GM19328 (cell line): ENCODE measurements at regions not wholly inside any gene's neighbourhood (a gene's known extent, or its start where the extent isn't known, plus 50 kb on each side); places are given as distances from the start of the nearest gene placed in this dataset.

Experiments used
- ATAC-seq: cut with Tn5 transposase; IDR thresholded peaks from one replicate; pipeline ENCODE4 v1.9.1; 2021; ENCODE audit warnings: mild to moderate bottlenecking, moderate library complexity; ENCODE audit not compliant: unreplicated experiment

DNA sequence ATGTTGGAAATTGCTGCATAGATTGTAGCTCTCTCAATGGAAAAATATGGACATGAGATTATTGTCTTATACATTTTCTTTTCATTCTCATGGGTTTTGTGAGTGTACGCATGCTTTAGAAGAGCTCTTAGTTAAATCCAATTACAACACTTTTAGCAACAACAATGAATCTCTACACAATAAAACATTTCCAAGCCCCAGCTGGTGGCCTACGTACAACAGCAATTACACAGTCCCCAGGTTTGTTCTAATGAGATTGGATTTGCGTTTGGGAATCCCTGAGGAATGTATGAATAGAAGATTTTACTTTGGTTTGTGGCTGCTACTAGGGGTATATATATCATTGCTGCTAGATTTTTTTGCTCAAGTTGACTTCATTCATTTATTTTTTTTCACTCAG is 98.6 kb downstream of the FHDC1 start:
- no peak for ATAC-seq

DNA sequence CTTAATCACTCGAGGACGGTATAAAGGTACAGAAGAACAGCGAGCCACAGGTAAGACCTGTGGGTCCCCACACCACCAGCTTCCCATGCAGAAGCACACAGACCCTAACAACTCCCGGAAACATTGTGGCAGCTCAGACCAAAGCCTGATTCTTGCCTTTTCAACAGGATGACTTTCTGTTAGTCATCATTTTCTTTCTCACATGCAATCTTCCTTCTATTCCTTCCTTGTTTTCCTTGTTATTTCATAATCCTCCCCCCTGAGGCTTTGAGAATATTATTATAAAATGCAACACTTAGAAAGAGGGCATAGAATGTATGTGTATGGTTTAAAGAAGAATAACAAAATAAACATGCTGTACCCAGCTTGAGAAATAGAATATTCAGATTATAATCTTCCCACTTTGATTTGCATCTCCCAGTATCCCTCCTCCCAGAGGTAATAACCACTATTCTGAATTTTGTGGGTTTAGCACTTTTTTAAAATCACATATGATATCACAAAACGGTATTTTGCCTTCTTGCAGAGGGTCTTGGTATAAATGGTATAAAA is 100.9 kb downstream of the FHDC1 start:
- ATAC-seq = no peak

DNA sequence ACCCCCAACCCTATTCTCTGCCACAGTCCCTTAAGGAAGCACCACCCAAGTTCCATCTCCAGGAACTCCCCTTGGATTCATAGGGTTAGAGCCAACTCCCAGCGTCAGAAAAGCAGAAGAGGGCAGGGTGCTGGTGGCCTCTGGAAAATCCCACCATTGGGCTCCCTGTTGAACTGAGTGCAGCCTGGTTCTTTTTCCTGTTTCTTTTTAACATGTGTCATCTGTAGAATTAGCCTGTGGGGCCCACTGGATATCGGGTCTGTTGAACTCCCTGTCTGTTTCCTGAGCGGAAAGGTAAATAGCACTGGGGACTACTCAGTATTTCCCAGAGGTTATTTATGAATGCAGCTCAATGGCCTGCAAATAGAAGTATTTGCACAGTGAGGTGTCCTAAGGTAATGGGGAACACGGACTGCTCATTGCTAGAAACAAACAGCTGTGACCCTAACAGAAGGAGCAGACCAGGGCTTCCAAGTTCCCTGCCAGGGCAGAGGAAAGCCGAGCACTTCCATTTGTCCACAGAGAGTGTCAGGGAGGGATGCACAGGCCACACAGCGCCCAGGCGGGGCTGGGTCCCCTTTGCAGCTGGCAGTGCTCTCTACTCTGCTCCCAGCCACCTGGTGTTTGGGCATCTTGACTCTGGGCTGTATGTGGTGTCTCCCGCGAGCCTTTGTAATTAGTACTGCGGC is 102.6 kb downstream of the FHDC1 start:
- no peak for ATAC-seq

DNA sequence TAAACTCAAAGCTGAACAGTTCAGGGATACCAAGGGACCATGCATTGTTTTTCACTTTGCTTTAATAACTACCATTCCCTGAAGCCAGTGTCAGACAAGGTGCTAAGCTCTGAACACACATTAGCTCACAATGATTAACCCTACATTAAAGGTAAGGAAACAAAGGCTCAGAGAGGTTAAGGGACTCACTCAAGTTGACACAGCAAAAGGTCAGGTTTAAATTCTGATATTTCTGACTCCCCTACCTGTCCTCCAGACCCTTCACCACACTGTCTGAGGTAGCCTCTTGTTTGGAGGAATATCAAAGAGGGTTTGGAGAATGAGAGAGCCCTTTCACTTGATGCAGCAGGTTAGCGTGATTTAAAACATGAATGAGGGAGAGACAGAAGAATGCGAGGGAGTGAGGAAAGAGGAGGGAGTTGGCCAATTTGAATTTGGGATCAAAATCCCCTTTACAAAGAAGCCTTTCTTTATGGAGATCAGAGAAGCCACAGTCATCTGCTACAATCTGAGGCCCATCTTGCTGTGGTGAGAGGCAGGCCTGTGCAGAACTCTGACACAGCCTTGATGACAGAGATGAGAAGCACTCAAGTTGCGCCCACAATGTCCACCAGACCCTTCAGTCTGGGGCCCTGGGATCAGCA is 103.5 kb downstream of the FHDC1 start:
- no peak for ATAC-seq

DNA sequence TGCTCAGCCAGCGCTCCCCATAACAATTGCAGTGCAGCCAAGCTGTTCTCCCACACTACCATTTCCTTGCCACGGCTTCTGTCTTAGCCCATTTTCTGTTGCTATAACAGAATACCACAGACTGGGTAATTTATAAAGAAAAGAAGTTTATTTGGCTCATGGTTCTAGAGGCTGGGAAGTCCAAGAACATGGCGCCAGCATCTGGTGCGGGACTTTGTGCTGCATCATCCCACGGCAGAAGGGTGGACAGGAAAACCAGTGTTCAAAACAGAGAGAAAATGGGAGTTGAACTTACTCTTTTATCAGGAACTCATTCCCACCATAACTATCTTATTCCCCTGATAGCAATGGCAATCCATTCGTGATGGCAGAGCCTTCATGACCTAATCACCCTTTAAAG is 104.6 kb downstream of the FHDC1 start:
- no peak for ATAC-seq

DNA sequence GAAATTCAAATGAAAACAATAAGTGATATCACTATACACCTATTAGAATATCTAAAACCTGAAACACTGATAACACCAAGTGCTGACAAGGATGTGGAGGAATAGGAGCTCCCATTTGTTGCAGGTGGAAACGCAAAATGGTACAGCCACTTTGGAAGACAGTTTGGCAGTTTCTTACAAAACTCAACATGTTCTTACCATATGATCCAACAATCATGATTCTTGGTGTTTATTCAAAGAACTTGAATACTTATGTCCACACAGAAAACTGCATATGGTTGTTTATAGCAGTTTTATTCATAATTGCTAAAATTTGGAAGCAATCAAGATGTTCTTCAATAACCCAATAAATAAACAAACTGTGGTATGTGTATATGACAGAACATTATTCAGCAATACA is 107.9 kb downstream of the FHDC1 start:
- ATAC-seq = no peak

DNA sequence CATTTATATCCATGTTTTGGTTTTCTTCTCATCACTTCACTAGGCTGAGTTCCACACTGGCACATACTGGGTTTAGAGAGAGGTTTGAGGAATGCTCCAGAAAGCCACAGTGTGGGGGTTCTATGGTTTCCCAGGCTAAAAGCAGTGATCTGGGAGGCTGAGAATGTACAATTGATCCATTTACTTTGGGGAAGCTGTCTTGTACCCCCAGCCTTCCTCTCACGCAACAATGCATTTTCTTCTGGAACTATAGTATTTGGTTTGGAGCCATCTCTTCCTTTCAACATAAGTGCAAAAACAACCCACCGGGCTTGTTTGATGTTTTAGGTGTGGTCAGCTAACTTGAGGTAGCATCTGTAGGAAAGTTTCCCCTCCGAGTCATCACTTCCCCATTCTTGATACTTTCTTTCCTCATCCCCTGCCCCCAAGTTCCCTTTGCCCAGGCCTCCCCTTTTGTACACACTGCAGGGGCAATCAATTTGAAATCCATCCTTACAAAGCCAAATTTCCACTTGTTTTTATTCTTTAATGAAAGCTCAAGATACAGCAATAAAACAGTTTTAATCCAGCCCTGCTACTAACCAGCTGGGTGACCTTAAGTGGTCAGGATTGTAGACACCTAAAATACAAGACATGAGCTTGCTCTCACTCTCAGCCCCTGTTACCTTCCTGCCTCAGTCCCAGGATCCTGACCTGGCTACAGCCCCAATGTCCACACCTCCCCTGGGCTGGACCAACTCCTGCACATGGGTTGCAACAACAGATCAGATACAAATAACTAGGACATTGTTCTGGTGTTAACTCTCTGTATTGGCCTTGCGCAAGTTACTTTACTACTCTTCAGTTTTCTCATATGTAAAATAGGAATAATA is 109.2 kb downstream of the FHDC1 start:
- no peak for ATAC-seq

DNA sequence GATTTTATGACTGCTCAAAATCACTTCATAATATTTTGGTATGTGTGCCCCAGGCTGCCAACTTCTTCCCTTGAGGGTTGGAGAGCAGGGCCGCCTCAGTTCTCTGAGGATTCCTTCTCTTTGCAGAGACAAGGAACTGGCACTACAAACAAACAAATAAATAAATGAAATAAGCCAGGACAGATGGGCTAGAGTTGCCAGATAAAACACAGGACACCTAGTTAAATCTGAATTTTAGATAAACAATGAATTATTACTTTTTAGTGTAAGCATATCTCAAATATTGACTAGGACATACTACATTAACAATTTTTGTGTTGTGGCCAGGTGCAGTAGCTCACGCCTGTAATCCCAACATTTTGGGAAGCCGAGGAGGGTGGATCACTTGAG is 122.5 kb downstream of the FHDC1 start:
- ATAC-seq = no peak

DNA sequence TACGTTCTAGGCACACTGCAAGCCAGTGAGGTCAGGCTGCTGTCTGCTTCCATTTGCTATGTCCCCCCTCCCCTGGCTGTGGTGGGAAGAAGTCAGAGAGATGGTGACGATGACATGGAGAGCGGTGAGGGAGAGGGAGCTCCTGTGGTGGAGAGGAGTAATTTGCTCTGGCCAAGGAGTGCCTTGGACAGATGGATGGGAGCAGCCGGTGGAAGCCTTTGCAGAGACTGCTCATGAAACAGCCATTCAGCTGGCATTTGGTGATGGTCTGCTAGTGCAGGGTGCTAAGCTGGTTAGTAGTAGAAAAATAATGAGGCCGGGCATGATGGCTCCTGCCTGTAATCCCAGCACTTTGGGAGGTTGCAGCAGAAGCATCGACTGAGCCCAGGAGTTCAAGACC is 124.1 kb downstream of the FHDC1 start:
- ATAC-seq = no peak

DNA sequence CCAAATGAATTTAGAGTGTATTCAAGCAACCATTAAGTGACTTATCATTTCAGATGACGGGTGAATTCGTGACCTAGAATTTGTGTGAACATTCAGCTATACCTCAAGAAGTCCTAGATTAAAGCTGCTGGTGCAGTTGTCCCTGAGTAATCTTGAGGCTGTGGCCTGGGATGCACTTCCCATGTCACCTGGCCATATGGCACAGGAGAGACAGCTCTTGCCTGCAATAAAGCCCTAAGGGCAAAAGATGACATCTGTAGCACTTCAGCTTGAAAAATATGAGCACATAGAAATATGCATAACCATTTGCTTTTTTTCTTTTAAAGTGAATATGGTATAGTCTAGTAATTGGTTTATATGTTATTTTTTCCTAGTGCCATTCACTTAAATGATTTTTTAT is 125.8 kb downstream of the FHDC1 start:
- ATAC-seq = no peak

DNA sequence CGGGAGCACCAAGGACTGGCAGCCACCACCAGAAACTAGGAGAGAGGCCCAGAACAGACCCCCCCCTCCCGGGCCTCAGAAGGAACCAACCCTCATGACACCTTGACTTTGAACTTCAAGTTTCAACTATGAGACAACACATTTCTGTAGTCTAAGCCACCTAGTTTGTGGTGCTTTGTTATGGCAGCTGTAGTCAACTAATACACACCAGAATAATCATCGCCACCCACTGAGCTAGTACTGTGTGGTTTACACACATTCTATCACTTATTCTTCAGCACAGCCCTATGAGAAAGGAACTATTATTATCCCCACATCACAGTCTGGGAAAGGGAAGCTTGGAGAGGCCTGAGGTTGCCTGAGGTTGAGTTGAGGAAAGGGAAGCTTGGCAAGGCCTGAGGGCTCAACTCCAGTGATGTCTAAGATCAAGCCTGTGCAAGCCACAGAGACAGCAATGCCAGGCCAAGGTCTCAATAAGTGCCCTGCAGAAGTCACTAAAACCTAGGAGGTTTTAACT is 126.6 kb downstream of the FHDC1 start:
- ATAC-seq = no peak

DNA sequence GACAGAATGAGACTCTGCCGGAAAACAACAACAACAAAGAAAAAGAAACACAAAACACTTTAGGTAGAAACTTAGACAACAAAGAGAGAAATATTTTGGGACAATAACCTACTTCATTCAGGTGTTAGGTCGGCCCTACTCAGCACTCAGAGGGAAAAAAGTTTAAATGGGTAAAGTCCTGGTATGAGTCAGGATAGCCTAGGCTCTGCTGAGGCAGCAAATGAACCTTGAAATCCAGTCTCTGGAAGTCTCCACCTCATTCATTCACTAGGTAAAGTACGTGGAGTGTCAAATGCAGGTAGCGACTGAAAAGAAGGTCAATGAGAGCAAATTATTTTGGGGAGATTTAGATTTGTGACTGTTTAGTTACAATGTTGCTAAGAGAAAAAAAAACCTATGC is 127.4 kb downstream of the FHDC1 start:
- no peak for ATAC-seq

DNA sequence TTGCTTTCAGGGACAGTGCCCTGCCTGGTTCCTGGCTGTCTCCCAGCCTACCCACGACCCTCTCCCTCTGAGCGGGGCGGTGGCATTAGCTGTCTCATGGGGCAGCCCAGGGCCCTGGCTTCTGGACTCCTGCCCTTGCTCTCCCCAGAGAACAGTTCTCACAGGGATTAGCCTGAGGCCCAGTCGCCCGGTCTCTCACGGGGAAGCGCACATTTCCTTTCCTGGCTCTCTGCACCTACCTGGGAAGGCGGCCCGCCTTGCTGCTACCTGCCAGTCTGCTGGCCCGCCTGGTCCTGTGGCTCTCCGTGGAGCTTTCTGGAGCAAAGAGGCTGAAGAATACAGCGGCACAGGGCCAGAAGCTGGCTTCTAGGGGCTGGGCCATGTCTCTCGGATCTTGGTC is 128.4 kb downstream of the FHDC1 start:
- ATAC-seq = no peak

DNA sequence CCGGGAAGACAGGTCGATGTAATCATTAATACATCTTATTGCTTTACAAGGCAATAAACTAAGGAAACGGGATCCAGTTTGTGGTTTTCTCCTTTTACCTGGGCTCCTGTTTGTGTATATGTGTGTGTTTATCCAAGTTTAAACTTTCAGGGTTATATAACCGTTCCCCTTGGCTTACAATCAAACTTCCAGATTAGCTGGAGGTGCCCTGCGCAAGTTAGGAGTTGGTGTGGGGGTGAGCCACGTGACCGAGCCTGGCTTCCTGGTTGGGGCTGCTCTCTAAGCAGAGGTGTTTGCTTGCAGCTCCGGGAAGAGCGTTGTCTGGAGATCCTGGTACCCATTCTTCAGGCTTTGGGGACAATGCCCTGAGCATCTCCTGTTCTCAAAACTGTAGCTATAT is 129.2 kb downstream of the FHDC1 start:
- ATAC-seq = no peak

DNA sequence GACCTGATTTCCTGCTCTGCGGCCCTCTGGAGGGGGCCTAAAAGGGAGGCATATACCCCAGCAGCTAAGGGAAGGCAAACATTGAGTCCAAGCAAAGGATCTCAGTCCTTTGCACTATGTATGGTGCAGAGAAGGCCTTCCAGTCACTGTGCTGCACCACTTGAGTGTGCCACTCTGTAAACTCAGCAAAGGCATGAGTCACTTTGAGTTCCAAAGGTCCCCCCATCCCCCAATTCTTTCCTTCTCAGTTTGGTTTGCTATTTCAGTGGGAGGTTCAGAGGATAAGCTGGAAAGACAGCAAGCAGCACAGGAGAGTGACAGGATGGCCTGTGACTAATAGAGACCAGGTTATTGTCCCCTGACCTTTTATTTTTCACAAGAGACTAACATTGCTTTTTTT is 131.3 kb downstream of the FHDC1 start:
- no peak for ATAC-seq

DNA sequence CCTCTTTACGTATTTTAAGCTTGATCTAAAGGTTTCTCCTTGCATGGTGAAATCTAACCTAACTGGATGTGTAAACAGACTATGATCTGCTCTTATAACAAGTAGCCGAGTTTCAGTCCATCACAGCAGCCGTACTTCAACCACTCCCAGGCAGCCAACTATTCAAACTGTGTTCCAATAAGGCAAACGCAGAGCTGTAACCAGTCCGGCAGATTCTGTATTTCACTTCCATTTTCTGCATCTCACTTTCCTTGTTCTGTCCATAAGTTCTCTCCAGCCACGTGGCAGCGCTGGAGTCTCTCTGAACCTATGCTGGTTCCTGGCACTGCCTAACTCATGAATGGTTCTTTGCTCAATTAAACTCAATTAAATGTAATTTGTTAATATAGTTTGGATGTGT is 132.6 kb downstream of the FHDC1 start:
- no peak for ATAC-seq

DNA sequence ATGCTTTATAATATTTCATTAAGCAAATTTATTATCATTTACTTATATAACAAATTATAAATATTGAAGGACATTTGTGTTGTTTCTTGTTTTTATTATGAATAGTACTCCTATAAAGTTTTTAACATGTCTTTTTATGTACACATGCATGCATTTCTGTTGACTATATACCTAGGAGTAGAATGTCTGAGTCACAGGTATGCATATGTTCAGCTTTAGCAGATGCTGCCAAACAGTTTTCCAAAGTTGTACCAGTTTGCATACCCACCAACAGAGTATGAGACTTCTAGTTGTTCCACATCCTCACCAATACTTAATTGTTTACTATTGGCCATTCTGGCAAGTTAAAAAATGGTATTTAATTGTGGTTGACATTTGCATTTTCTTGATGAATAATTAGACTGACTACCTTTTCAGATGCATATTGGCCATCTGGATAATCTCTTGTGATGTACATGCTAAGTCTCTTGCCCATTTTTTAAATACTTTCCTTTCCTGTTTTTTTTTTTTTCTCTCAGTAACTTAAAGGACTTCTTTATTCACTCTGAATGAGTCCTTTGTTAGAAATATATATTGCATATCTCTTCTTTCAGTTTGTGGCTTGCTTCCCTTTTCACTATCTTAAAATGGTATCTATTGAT is 132.2 kb upstream of the TRIM2 start:
- no peak for ATAC-seq

DNA sequence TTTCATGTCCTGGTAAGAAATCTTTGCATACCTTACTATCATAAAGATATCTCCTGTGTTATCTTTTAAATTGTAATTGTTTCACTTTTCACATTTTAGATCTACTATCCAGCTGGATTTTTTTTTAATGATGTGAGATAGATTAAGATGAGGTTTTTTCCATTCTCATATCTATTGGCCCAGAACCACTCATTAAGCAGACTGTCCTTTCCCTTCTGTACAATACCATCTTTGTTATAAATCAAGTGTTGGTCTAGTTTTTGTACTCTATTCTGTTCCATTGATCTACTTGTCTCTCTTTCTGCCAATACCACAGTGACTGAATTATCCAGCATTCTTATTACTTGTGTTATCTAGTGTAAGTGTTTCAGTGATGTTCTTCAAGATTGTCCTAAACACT is 131.6 kb upstream of the TRIM2 start:
- no peak for ATAC-seq

DNA sequence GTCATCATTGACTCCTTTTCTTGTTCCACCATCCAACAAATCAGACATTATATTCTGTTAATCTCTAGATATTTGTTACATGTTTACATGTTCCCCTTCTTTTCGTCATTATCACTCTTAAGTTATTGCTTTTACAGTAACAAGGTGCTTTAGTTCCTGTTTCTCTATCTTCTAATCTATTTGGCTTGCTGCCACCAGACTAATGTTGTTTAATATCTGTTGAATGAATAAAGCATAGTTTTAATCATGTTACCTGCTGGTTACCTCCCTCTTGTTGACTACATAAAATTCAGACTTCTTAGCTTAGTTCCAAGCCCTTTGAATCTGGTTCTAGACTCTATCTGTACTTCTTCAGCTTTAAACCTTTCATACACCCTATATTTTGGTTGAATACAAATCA is 129.8 kb upstream of the TRIM2 start:
- ATAC-seq = no peak

DNA sequence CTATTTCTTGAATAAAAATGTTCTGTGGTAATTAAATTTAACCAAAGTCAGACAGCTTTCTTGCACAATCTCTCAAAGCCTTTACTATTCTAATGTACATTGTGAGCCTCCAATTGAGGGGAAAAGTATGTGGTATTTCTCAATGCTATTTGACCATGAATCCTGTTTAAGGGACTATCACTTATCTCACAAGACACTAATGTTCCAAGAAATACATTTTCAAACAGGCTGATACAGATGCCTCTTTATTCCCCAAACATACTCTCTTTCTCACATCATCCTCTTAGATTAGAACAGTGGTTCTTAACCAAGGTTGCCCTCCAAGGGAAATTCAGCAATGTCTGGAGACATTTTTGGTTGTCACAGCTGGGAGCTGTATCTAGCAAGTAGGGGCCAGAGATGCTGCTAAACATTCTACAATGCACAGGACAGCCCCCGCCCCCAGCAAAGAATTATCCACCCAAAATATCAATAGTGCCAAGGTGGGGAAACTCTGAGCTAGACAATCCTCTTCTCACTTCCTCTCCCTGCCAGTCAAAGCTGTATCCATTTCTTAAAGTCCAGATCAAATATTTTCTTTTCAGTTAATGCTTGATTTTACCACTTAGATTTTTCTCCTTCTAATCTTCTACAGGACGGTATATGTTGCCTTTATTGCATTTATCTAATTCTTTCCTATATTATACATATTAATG is 129.2 kb upstream of the TRIM2 start:
- no peak for ATAC-seq
